Loucy (cell line): ENCODE measurements at regions not wholly inside any gene's neighbourhood (a gene's known extent, or its start where the extent isn't known, plus 50 kb on each side); places are given as distances from the start of the nearest gene placed in this dataset.

ENCODE experiments used
- CTCF ChIP-seq: fragments of 200-600 bp; sonication (generic); conservative IDR thresholded peaks from 2 replicates; pipeline ENCODE4 v1.5.1; 2014; ENCODE audit warnings: mild to moderate bottlenecking, antibody characterized with exemption, low read length
- EZH2phosphoT487 ChIP-seq: fragments of 200-600 bp; IDR thresholded peaks from 2 replicates; pipeline ENCODE4 v1.6.1; 2018; ENCODE audit warnings: antibody characterized with exemption, mild to moderate bottlenecking, moderate library complexity, borderline replicate concordance

DNA sequence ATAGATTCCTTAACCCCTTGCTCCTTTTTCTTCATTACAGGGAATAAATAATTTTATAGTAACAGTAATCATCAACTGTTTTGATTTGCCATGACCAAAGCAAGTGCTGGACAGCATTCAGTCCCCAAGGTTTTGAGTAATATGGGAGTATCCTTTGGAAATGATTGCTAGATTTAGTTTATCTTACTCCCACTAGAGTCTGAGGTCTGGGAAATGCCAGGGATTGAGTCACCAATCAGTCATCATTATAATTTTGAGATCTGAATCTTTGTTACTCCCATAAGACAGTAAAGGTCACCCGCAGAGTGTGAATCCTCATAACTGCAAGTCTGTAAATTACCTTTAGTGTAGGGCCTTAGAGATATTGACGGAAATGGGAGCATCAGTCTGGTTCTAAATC lies 133.7 kb upstream of the SEMA3E start:
- TF ChIP-seq CTCF (no peak), EZH2phosphoT487 (no peak)
